ENCODE measurements at regions not wholly inside any gene's neighbourhood (a gene's known extent, or its start where the extent isn't known, plus 50 kb on each side); places are given as distances from the start of the nearest gene placed in this dataset.

DNA sequence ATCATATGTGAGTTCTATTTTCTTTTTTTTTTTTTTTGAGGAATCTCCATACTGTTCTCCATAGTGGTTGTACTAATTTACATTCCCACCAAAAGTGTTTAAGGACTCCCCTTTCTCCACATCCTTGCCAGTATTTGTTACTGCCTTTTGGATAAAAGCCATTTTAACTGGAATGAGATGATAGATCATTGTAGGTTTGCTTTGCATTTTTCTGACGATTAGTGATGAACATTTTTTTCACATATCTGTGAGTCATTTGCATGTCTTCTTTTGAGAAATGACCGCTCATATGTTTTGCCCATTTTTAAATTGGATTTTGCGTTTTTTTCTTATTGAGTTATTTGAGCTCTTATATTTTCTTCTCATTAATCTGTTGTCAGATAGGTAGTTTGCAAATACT, 394.8 kb downstream of the LRFN5 start:
- no peak for DNase-seq (ENCODE audit: low read depth in 3 of 3)

DNA sequence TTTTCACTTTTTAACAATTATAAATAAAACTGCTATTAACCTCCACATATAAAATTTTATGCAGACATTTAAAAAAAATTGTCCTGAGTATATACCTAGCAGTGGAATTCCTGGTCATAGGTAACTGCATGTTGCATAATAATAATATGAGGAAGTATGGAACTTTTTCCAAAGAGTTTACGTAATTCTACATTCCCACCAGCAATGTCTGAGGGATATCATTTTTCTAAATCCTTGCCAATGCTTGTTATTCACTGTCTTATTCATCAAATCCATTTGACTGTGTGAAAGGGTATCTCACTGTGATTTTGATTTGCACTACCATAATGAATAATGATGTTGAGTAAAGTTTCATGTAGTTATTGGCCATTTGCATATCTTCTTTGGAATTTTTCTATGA, 393.8 kb downstream of the LRFN5 start:
- DNase-seq (ENCODE audit: low read depth in 3 of 3) = no peak

DNA sequence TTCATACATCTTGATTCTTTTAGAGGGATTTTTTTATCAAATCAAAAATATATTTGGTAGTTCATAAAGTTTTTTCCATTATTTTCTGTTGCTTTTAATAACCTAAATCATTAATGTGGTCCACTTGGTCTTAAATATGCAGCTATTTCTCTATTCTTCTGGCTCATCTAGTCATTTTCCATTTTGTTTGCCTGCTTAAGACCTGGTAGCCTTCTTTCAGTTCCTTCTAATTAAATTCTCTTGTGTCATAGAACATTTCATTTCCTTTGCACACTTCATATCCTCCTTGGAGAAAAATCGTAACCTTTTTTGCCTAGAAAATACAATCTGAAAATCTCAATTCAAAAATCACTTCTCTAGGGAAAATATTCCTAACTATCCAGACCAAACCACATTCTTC, 387.0 kb downstream of the LRFN5 start:
- DNase-seq (ENCODE audit: low read depth in 3 of 3) = no peak

DNA sequence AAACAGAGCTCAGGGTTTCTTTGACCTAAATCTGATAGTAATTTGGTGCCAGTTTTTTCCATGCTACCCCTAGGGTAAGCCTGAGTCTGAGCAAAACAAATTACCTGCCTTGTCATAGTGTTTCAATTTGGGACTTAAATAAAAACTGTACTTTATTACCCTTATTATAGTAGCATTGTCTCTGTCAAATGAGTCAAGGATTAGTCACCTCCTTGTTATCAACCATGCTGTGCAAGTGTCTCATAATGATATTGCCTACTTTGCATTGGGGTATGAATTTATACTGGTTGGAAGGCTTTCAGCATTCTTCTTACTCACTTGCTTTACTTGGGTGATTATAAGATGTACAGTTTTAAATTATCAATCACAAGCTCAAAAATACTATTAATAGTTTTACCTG, 380.0 kb downstream of the LRFN5 start:
- DNase-seq (ENCODE audit: low read depth in 3 of 3) = no peak

DNA sequence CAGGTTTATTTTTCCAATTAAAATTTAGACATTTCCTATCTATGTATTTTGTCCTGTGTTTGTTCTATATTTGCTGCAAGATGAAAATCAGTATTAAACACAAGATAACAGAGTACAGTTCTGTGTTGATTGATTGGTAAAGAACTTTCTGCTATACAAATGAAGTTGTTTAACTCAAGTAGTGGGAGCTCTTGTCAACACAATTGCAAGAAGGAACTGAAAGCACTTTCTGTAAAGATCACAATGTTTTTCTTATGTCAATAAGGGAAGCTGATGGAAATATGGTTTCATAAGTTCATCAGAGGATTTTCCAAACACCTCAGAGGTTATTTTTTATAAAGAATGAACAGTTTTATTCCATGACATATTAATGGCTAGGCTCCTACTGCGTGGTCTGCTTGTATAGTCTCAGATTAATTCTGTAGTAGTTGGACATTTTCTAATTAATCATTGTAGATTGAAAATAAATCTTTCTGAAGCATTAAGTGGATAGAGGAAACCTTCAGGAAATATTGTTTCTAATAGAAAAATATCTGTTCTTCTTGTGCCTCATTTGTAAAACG, 379.5 kb downstream of the LRFN5 start:
- no peak for DNase-seq (ENCODE audit: low read depth in 3 of 3)

DNA sequence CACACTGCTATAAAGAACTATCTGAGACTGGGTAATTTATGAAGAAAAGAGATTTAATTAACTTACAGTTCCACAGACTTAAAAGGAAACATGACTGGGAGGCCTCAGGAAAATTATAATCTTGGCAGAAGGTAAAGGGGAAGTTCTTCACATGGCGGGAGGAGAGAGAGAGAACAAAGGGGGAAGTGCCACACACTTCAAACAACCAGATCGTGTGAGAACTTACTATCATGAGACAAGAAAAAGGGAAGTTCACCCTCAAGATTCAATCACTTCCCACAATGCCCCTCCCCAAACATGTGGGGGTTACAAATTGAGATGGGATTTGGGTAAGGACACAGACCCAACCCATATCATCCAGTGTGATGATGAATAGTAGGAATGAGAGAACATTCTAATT, 366.5 kb downstream of the LRFN5 start:
- no peak for DNase-seq (ENCODE audit: low read depth in 3 of 3)

DNA sequence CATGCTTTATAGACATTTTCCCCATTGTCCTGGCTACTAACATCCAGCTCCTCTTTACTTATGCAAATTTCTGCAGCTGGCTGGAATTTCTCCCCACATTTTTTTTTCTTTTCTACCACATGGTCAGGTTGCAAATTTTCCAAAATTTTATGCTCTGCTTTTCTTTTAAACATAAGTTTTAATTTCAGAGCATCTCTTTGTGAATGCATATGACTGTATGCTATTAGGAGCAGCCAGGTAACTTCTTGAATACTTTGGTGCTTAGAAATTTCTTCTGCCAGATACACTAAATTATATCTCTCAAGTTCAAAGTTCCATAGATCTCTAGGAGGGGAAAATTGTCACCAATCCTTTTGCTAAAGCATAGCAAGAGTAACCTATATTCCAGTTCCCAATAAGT, 365.9 kb downstream of the LRFN5 start:
- DNase-seq (ENCODE audit: low read depth in 3 of 3) = no peak

DNA sequence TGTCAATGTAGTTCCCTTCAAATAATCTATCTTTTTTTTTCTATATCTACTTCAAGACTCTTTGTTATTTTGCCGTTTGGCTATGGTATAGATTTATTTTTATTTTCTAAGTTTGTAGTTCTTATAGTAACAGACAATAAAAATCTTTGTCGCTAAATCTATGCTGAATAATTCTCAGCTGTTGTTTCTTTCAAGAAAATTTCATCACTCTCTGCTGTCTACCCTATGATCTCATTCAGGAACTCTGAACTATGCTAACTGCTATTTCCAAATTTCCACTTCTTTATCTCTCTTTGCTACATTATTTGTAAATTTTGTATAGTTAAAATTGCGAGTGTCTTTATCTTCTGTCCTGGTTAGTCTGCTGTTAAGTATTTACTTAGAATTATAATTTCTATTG, 353.6 kb downstream of the LRFN5 start:
- DNase-seq (ENCODE audit: low read depth in 3 of 3) = no peak

DNA sequence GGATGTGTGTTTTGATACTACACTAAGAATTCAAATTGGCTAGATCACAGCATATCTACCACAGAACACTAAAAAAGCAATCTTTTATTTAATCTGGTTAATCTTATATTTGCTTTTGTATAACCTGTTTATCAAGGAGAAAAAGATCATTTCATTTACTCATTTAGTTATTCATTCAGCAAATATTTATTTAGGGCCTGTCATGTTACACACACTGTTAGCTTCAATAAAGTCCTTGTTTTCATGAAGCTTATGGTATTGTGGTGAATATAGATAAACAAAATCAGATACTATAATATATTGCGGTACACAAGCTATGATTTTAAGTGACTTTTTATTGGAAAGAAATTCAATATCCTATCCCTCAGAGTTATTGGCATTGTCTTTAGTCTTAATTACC, 350.8 kb downstream of the LRFN5 start:
- no peak for DNase-seq (ENCODE audit: low read depth in 3 of 3)
